Esophagus muscularis mucosa (tissue), 3 donors: ENCODE measurements at regions not wholly inside any gene's neighbourhood (a gene's known extent, or its start where the extent isn't known, plus 50 kb on each side); places are given as distances from the start of the nearest gene placed in this dataset.

Experiments used
- POLR2A ChIP-seq: fragments of 450-650 bp; IDR thresholded peaks from one replicate; pipeline ENCODE4 v1.6.1; 2017; ENCODE audit warnings: antibody characterized with exemption, moderate library complexity, mild to moderate bottlenecking, low read depth
- POLR2AphosphoS5 ChIP-seq, 2 donors: sonication (generic); formaldehyde crosslinking; IDR thresholded peaks; one replicate each; pipeline ENCODE4 v1.6.1; 2017; ENCODE audit warnings: antibody characterized with exemption in 2 of 2
- TF ChIP-seq, protein P1 (sequence below), 3 experiments: fragments of 200-600 bp in 2 of 3; fragments of 450-650 bp in 1 of 3; sonication (generic) in 2 of 3; IDR thresholded peaks; one replicate each; pipeline ENCODE4 v1.5.1; 2017 to 2019; ENCODE audit warnings: antibody characterized with exemption in 3 of 3, mild to moderate bottlenecking in 2 of 3, moderate library complexity in 1 of 3

DNA sequence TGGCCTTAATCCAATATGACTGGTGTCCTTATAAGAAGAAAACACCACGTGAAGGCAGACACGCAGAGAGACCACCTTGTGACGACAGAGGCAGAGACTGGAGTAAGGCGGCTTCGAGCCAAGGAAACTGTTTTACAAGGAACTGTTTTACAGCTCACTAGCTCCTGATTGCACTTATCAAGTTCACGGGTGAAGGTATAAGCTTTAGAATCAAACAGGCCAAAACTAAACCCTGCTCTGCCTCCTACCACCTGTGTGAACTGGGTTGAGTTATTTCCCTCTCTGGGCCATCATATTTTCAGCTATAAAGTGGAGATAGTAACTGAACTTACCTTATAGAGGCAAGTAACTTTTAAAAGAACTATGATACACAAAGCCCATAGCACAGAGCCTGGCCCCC lies 166.9 kb upstream of the NFIA start:
- TF ChIP-seq, protein P1, sequence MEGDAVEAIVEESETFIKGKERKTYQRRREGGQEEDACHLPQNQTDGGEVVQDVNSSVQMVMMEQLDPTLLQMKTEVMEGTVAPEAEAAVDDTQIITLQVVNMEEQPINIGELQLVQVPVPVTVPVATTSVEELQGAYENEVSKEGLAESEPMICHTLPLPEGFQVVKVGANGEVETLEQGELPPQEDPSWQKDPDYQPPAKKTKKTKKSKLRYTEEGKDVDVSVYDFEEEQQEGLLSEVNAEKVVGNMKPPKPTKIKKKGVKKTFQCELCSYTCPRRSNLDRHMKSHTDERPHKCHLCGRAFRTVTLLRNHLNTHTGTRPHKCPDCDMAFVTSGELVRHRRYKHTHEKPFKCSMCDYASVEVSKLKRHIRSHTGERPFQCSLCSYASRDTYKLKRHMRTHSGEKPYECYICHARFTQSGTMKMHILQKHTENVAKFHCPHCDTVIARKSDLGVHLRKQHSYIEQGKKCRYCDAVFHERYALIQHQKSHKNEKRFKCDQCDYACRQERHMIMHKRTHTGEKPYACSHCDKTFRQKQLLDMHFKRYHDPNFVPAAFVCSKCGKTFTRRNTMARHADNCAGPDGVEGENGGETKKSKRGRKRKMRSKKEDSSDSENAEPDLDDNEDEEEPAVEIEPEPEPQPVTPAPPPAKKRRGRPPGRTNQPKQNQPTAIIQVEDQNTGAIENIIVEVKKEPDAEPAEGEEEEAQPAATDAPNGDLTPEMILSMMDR (IDR thresholded peaks at IDR 0.05) = no peak
- no peak for TF ChIP-seq POLR2A
- no peak for TF ChIP-seq POLR2AphosphoS5 (IDR thresholded peaks at IDR 0.05)
